Tibial nerve (tissue), 4 donors: ENCODE measurements at regions not wholly inside any gene's neighbourhood (a gene's known extent, or its start where the extent isn't known, plus 50 kb on each side); places are given as distances from the start of the nearest gene placed in this dataset.

Experiments used
- CTCF ChIP-seq, 5 experiments: fragments of 200-600 bp in 3 of 5; fragments of 450-650 bp in 2 of 5; sonication (generic) in 3 of 5; IDR thresholded peaks; one replicate each; pipeline ENCODE4 v1.5.1; 2016 to 2019; ENCODE audit warnings: antibody characterized with exemption in 5 of 5, mild to moderate bottlenecking in 3 of 5, moderate library complexity in 2 of 5
- EP300 ChIP-seq, 2 donors: sonication (generic); formaldehyde crosslinking; IDR thresholded peaks; one replicate each; pipeline ENCODE4 v1.6.1; 2017; ENCODE audit warnings: antibody characterized with exemption in 2 of 2, mild to moderate bottlenecking in 1 of 2
- POLR2A ChIP-seq, 2 donors: fragments of 450-650 bp; IDR thresholded peaks; one replicate each; pipeline ENCODE4 v1.6.1; 2017; ENCODE audit warnings: antibody characterized with exemption in 2 of 2, mild to moderate bottlenecking in 2 of 2, moderate library complexity in 2 of 2

GRCh38 chr2:149692961-149693396, 105.4 kb upstream of the MMADHC start:
- TF ChIP-seq CTCF (IDR thresholded peaks at IDR 0.05) (no peak), POLR2A (IDR thresholded peaks at IDR 0.05) (no peak), EP300 (IDR thresholded peaks at IDR 0.05) (peak in 1 of 2 donors; percentile 17)
